ENCODE measurements at regions not wholly inside any gene's neighbourhood (a gene's known extent, or its start where the extent isn't known, plus 50 kb on each side); places are given as distances from the start of the nearest gene placed in this dataset.
A peak's percentile ranks its signal among the peaks of the same experiment; 100 is the strongest.
"Not testable (repeated sequence)": the region's sequence is repeated elsewhere in the genome, so short reads cannot be mapped to it uniquely, and the experiment has no call there.

GRCh38 chr5:62812621-62813255 is 234.1 kb downstream of the LRRC70 start:
- Mint-ChIP-seq H3K36me3 (peaks cover 1% of the 10 kb centered on the region), H3K4me1 (peaks cover 10% of the 10 kb centered on the region), H3K27ac (peak overlapping the region; percentile 55), H3K27me3 (ENCODE audit: low read depth) (no peaks in the 10 kb centered on the region), H3K9me3 (peaks cover 18% of the 10 kb centered on the region), H3K4me3 (no peak overlapping the region)
- no peak for DNase-seq (ENCODE audit: low spot score in 2 of 2, unreplicated experiment in 2 of 2)
- TF ChIP-seq CTCF (IDR thresholded peaks at IDR 0.05; ENCODE audit: unreplicated experiment), result no peak

DNA sequence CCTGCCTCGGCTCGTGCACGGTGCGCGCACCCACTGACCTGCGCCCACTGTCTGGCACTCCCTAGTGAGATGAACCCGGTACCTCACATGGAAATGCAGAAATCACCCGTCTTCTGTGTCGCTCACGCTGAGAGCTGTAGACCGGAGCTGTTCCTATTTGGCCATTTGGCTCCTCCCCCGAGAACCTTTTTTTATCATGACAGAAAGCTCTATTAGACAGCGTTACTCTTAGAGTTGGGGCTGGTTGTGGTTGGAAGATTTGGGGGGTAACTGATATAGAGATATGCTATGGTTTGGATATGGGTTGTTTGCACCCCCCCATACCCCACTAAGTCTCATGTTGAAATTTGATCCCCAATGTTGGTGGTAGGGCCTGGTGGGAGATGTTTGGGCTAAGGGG is 226.2 kb downstream of the LRRC70 start:
- H3K4me1 Mint-ChIP-seq; H3K27me3 Mint-ChIP-seq (ENCODE audit: low read depth); H3K9me3 Mint-ChIP-seq; H3K4me3 Mint-ChIP-seq; DNase-seq (ENCODE audit: low spot score in 2 of 2, unreplicated experiment in 2 of 2); H3K27ac Mint-ChIP-seq; H3K36me3 Mint-ChIP-seq: not testable (repeated sequence)

DNA sequence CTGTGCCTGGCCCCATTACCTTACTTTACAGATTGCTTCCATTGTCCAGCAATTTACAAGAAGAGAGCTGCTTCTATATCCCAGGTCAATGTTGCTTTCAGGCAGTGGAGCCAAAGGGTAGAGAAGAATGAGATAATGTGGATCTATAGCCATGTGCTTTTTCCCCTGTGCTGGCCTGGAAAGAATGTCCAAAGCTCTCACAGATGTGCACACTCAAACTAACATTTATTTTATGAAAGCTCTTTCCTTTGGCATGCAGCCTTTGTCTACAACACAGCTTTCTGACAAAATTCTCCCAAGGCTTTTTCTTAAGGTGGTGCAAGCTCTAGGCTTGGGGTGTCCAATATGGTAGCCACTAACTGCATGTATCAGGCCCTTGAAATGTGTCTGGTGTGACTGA is 217.3 kb downstream of the LRRC70 start:
- TF ChIP-seq CTCF (IDR thresholded peaks at IDR 0.05; ENCODE audit: unreplicated experiment), result no peak
- H3K9me3 Mint-ChIP-seq, result peaks cover 18% of the 10 kb centered on the region
- H3K27ac Mint-ChIP-seq, result no peak overlapping the region
- no peak for DNase-seq (ENCODE audit: low spot score in 2 of 2, unreplicated experiment in 2 of 2)
- H3K4me3 Mint-ChIP-seq, result no peak overlapping the region
- H3K4me1 Mint-ChIP-seq, result no peaks in the 10 kb centered on the region
- peaks cover 4% of the 10 kb centered on the region for H3K36me3 Mint-ChIP-seq
- no peaks in the 10 kb centered on the region for H3K27me3 Mint-ChIP-seq (ENCODE audit: low read depth)

GRCh38 chr5:62794456-62794855 is 215.8 kb downstream of the LRRC70 start:
- no peak overlapping the region for H3K4me3 Mint-ChIP-seq
- no peaks in the 10 kb centered on the region for H3K4me1 Mint-ChIP-seq
- peaks cover 18% of the 10 kb centered on the region for H3K9me3 Mint-ChIP-seq
- no peak overlapping the region for H3K27ac Mint-ChIP-seq
- no peaks in the 10 kb centered on the region for H3K27me3 Mint-ChIP-seq (ENCODE audit: low read depth)
- no peak for TF ChIP-seq CTCF (IDR thresholded peaks at IDR 0.05; ENCODE audit: unreplicated experiment)
- no peak for DNase-seq (ENCODE audit: low spot score in 2 of 2, unreplicated experiment in 2 of 2)
- H3K36me3 Mint-ChIP-seq, result peaks cover 4% of the 10 kb centered on the region

- TF ChIP-seq CTCF (IDR thresholded peaks at IDR 0.05; ENCODE audit: unreplicated experiment), result no peak
- no peaks in the 10 kb centered on the region for H3K27me3 Mint-ChIP-seq (ENCODE audit: low read depth)
- H3K4me1 Mint-ChIP-seq, result no peaks in the 10 kb centered on the region
- H3K4me3 Mint-ChIP-seq, result no peak overlapping the region
- DNase-seq (ENCODE audit: low spot score in 2 of 2, unreplicated experiment in 2 of 2), result no peak
- no peak overlapping the region for H3K27ac Mint-ChIP-seq
- H3K9me3 Mint-ChIP-seq, result no peaks in the 10 kb centered on the region
- H3K36me3 Mint-ChIP-seq, result no peaks in the 10 kb centered on the region
These were observed 212.4 kb downstream of the LRRC70 start for GRCh38 chr5:62791059-62791458.

GRCh38 chr5:62790348-62790747 is 211.7 kb downstream of the LRRC70 start:
- Mint-ChIP-seq H3K27me3 (ENCODE audit: low read depth) (no peaks in the 10 kb centered on the region), H3K27ac (no peak overlapping the region), H3K9me3 (no peaks in the 10 kb centered on the region), H3K4me1 (no peaks in the 10 kb centered on the region), H3K4me3 (no peak overlapping the region), H3K36me3 (no peaks in the 10 kb centered on the region)
- TF ChIP-seq CTCF (IDR thresholded peaks at IDR 0.05; ENCODE audit: unreplicated experiment), result no peak
- no peak for DNase-seq (ENCODE audit: low spot score in 2 of 2, unreplicated experiment in 2 of 2)
